Activated T-cell treated with anti-CD3 and anti-CD28 coated beads, Interleukin-2, amount 50 U/mL, for 4 hours (primary cell): ENCODE measurements at regions not wholly inside any gene's neighbourhood (a gene's known extent, or its start where the extent isn't known, plus 50 kb on each side); places are given as distances from the start of the nearest gene placed in this dataset.
"Not testable (repeated sequence)": the region's sequence is repeated elsewhere in the genome, so short reads cannot be mapped to it uniquely, and the experiment has no call there.

Source experiments
- ATAC-seq, 2 donors: fragments of 200-7000 bp; cut with Tn5 transposase; one replicate each; pipeline ENCODE4 v1.10.0; 2021
- DNase-seq: peaks from one replicate; pipeline ENCODE4 v3.0.0-alpha.2; 2020
- H3K27me3 Mint-ChIP-seq: one replicate; pipeline ENCODE4 v1.8.0; 2021; ENCODE audit warnings: low read depth, mixed read lengths
- H3K36me3 Mint-ChIP-seq: one replicate; pipeline ENCODE4 v1.8.0; 2022; ENCODE audit warnings: mixed read lengths; ENCODE audit not compliant: insufficient read depth
- H3K4me1 Mint-ChIP-seq: one replicate; pipeline ENCODE4 v1.8.0; 2021; ENCODE audit warnings: low read depth, mixed read lengths
- H3K4me3 Mint-ChIP-seq: one replicate; pipeline ENCODE4 v1.8.0; 2021; ENCODE audit warnings: mild to moderate bottlenecking, moderate library complexity, mixed read lengths
- H3K9me3 Mint-ChIP-seq: one replicate; pipeline ENCODE4 v1.8.0; 2021; ENCODE audit warnings: mixed read lengths

- Mint-ChIP-seq H3K27me3 (no peaks in the 10 kb centered on the region), H3K4me3 (peak overlapping the region; percentile 40), H3K4me1 (peaks cover 79% of the 10 kb centered on the region), H3K9me3 (no peaks in the 10 kb centered on the region), H3K36me3 (no peaks in the 10 kb centered on the region)
- DNase-seq (peak; percentile 49), ATAC-seq (peak; percentile 65 to 75)
Observed at GRCh38 chr14:65847075-65847847, 434.7 kb downstream of the FUT8 start.

GRCh38 chr14:65847931-65848330, 435.4 kb downstream of the FUT8 start:
- not testable (repeated sequence) for H3K9me3 Mint-ChIP-seq, H3K36me3 Mint-ChIP-seq, ATAC-seq, H3K4me3 Mint-ChIP-seq, DNase-seq, H3K27me3 Mint-ChIP-seq
- peaks cover 79% of the 10 kb centered on the region for H3K4me1 Mint-ChIP-seq

- Mint-ChIP-seq H3K27me3 (no peaks in the 10 kb centered on the region), H3K9me3 (no peaks in the 10 kb centered on the region), H3K4me1 (peaks cover 71% of the 10 kb centered on the region), H3K36me3 (no peaks in the 10 kb centered on the region), H3K4me3 (no peak overlapping the region)
- ATAC-seq (no peak), DNase-seq (no peak)
Observed at GRCh38 chr14:65849091-65849490, 436.6 kb downstream of the FUT8 start.

- Mint-ChIP-seq H3K36me3 (no peaks in the 10 kb centered on the region), H3K27me3 (no peaks in the 10 kb centered on the region), H3K9me3 (no peaks in the 10 kb centered on the region), H3K4me3 (no peak overlapping the region), H3K4me1 (peaks cover 66% of the 10 kb centered on the region)
- DNase-seq (no peak), ATAC-seq (no peak)
Observed at GRCh38 chr14:65849558-65849957, 437.0 kb downstream of the FUT8 start.

GRCh38 chr14:65850429-65851135, 438.1 kb downstream of the FUT8 start:
- H3K36me3 Mint-ChIP-seq: no peaks in the 10 kb centered on the region
- peak; percentile 86 to 88 for ATAC-seq
- peak; percentile 62 for DNase-seq
- no peaks in the 10 kb centered on the region for H3K9me3 Mint-ChIP-seq
- peaks cover 59% of the 10 kb centered on the region for H3K4me1 Mint-ChIP-seq
- H3K4me3 Mint-ChIP-seq: no peak overlapping the region
- no peaks in the 10 kb centered on the region for H3K27me3 Mint-ChIP-seq

- ATAC-seq (no peak), DNase-seq (no peak)
- H3K9me3 Mint-ChIP-seq: no peaks in the 10 kb centered on the region
- peaks cover 38% of the 10 kb centered on the region for H3K4me1 Mint-ChIP-seq
- no peaks in the 10 kb centered on the region for H3K36me3 Mint-ChIP-seq
- no peaks in the 10 kb centered on the region for H3K27me3 Mint-ChIP-seq
- no peak overlapping the region for H3K4me3 Mint-ChIP-seq
Observed at GRCh38 chr14:65852689-65853088, 440.2 kb downstream of the FUT8 start.

- H3K4me1 Mint-ChIP-seq: peaks cover 38% of the 10 kb centered on the region
- no peak overlapping the region for H3K4me3 Mint-ChIP-seq
- H3K9me3 Mint-ChIP-seq: no peaks in the 10 kb centered on the region
- DNase-seq: no peak
- no peak for ATAC-seq
- no peaks in the 10 kb centered on the region for H3K36me3 Mint-ChIP-seq
- H3K27me3 Mint-ChIP-seq: no peaks in the 10 kb centered on the region
Observed at GRCh38 chr14:65853407-65853955, 441.0 kb downstream of the FUT8 start.

GRCh38 chr14:65854215-65854614, 441.7 kb downstream of the FUT8 start:
- ATAC-seq: no peak
- DNase-seq: no peak
- H3K9me3 Mint-ChIP-seq: peaks cover 1% of the 10 kb centered on the region
- no peak overlapping the region for H3K4me3 Mint-ChIP-seq
- H3K36me3 Mint-ChIP-seq: no peaks in the 10 kb centered on the region
- H3K27me3 Mint-ChIP-seq: no peaks in the 10 kb centered on the region
- peaks cover 33% of the 10 kb centered on the region for H3K4me1 Mint-ChIP-seq

- ATAC-seq: no peak
- H3K27me3 Mint-ChIP-seq: no peaks in the 10 kb centered on the region
- H3K9me3 Mint-ChIP-seq: peaks cover 4% of the 10 kb centered on the region
- peaks cover 56% of the 10 kb centered on the region for H3K4me1 Mint-ChIP-seq
- peaks cover 1% of the 10 kb centered on the region for H3K36me3 Mint-ChIP-seq
- DNase-seq: no peak
- H3K4me3 Mint-ChIP-seq: no peak overlapping the region
Observed at GRCh38 chr14:65860956-65861611, 448.6 kb downstream of the FUT8 start.

GRCh38 chr14:65864549-65864948, 452.0 kb downstream of the FUT8 start:
- Mint-ChIP-seq H3K36me3 (no peaks in the 10 kb centered on the region), H3K4me1 (peaks cover 58% of the 10 kb centered on the region), H3K4me3 (no peak overlapping the region), H3K27me3 (no peaks in the 10 kb centered on the region), H3K9me3 (no peaks in the 10 kb centered on the region)
- ATAC-seq (no peak), DNase-seq (no peak)

- Mint-ChIP-seq H3K4me3 (no peak overlapping the region), H3K9me3 (no peaks in the 10 kb centered on the region), H3K27me3 (no peaks in the 10 kb centered on the region), H3K4me1 (peaks cover 57% of the 10 kb centered on the region), H3K36me3 (no peaks in the 10 kb centered on the region)
- no peak for ATAC-seq
- DNase-seq: no peak
Observed at GRCh38 chr14:65864984-65865383, 452.5 kb downstream of the FUT8 start.

GRCh38 chr14:65866448-65866847, 453.9 kb downstream of the FUT8 start:
- no peak for DNase-seq
- no peaks in the 10 kb centered on the region for H3K9me3 Mint-ChIP-seq
- ATAC-seq: no peak
- no peaks in the 10 kb centered on the region for H3K36me3 Mint-ChIP-seq
- H3K4me1 Mint-ChIP-seq: peaks cover 42% of the 10 kb centered on the region
- no peaks in the 10 kb centered on the region for H3K27me3 Mint-ChIP-seq
- H3K4me3 Mint-ChIP-seq: no peak overlapping the region

GRCh38 chr14:65866886-65867285, 454.4 kb downstream of the FUT8 start:
- no peak for DNase-seq
- H3K27me3 Mint-ChIP-seq: no peaks in the 10 kb centered on the region
- no peak overlapping the region for H3K4me3 Mint-ChIP-seq
- H3K9me3 Mint-ChIP-seq: no peaks in the 10 kb centered on the region
- H3K4me1 Mint-ChIP-seq: peaks cover 39% of the 10 kb centered on the region
- no peaks in the 10 kb centered on the region for H3K36me3 Mint-ChIP-seq
- ATAC-seq: no peak

GRCh38 chr14:65867333-65867732, 454.8 kb downstream of the FUT8 start:
- H3K27me3 Mint-ChIP-seq: no peaks in the 10 kb centered on the region

More at GRCh38 chr14:65867333-65867732, 454.8 kb downstream of the FUT8 start:
- Mint-ChIP-seq H3K9me3 (no peaks in the 10 kb centered on the region), H3K4me3 (no peak overlapping the region), H3K36me3 (no peaks in the 10 kb centered on the region), H3K4me1 (peaks cover 34% of the 10 kb centered on the region)
- DNase-seq (no peak), ATAC-seq (no peak)
